ENCODE measurements at regions not wholly inside any gene's neighbourhood (a gene's known extent, or its start where the extent isn't known, plus 50 kb on each side); places are given as distances from the start of the nearest gene placed in this dataset.

DNA sequence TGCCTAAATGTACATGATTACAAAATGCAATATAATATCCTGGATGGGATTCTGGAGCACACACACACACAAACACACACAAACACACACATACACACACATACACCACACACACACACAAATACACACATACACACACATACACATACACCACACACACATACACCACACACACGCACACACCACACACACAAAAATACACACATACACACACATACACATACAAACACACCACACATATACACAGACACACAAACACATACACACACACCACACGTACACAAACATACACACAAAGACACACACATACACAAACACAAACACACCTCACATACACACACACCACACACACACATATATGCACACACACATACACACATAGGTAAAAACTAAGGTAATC is 134.6 kb upstream of the SYNDIG1 start:
- Histone ChIP-seq H3F3A (ENCODE audit: insufficient read depth, low read depth) (peaks cover 13% of the 10 kb centered on the region), H3K79me2 (ENCODE audit: low read depth) (no peaks in the 10 kb centered on the region), H3K36me3 (ENCODE audit: low read depth) (no peaks in the 10 kb centered on the region), H2AFZ (no peak overlapping the region), H3K27me3 (ENCODE audit: insufficient read depth, low read depth) (no peaks in the 10 kb centered on the region), H3K4me3 (no peak overlapping the region), H3K4me1 (replicated peaks; ENCODE audit: insufficient read depth) (peaks cover 18% of the 10 kb centered on the region), H3K27ac (no peak overlapping the region), H3K9me3 (ENCODE audit: insufficient read depth, low read depth) (no peaks in the 10 kb centered on the region), H3K9me2 (ENCODE audit: insufficient read depth) (no peaks in the 10 kb centered on the region), H3K4me2 (no peak overlapping the region), H4K20me1 (ENCODE audit: insufficient read depth) (no peaks in the 10 kb centered on the region)
- ChIA-PET CTCF (no interaction called here), POLR2A (ENCODE audit: unreplicated experiment) (no interaction called here)
- TF ChIP-seq, protein P1, sequence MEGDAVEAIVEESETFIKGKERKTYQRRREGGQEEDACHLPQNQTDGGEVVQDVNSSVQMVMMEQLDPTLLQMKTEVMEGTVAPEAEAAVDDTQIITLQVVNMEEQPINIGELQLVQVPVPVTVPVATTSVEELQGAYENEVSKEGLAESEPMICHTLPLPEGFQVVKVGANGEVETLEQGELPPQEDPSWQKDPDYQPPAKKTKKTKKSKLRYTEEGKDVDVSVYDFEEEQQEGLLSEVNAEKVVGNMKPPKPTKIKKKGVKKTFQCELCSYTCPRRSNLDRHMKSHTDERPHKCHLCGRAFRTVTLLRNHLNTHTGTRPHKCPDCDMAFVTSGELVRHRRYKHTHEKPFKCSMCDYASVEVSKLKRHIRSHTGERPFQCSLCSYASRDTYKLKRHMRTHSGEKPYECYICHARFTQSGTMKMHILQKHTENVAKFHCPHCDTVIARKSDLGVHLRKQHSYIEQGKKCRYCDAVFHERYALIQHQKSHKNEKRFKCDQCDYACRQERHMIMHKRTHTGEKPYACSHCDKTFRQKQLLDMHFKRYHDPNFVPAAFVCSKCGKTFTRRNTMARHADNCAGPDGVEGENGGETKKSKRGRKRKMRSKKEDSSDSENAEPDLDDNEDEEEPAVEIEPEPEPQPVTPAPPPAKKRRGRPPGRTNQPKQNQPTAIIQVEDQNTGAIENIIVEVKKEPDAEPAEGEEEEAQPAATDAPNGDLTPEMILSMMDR (conservative IDR thresholded peaks at IDR 0.05), result no peak
- no peak for TF ChIP-seq EZH2 (IDR thresholded peaks at IDR 0.05; ENCODE audit: low read depth)
- BruUV-seq (replicated peaks), result no TSS peak
- no peak for DNase-seq
- intact Hi-C loops (cut with micrococcal nuclease; ENCODE audit: unreplicated experiment), result no loop called here

DNA sequence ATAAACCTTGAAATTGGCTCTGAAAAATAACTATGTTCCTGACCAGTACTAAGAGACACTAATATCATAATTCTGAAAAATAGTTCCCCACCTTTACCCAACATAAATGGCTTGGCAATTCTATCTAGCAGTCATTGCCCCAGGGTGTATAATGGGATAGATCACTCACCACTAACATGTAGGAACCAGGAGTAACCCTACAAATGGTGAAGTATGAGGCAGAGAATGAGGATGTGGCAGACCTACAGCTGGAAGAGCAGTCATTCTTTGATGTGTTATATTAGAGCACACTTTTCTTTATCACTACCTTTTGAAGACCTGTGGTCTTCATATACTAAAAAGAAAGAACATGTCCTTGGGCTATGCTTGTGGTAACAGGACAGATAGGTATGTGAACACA is 136.5 kb upstream of the SYNDIG1 start:
- no peak overlapping the region for H3K27ac ChIP-seq
- peaks cover 13% of the 10 kb centered on the region for H3F3A ChIP-seq (ENCODE audit: insufficient read depth, low read depth)
- H3K27me3 ChIP-seq (ENCODE audit: insufficient read depth, low read depth), result no peaks in the 10 kb centered on the region
- no peak overlapping the region for H2AFZ ChIP-seq
- peaks cover 17% of the 10 kb centered on the region for H3K4me1 ChIP-seq (replicated peaks; ENCODE audit: insufficient read depth)
- POLR2A ChIA-PET (ENCODE audit: unreplicated experiment), result no interaction called here
- no TSS peak for BruUV-seq (replicated peaks)
- H3K9me2 ChIP-seq (ENCODE audit: insufficient read depth), result no peaks in the 10 kb centered on the region
- no peak overlapping the region for H3K4me3 ChIP-seq
- H3K9me3 ChIP-seq (ENCODE audit: insufficient read depth, low read depth), result no peaks in the 10 kb centered on the region
- no peaks in the 10 kb centered on the region for H4K20me1 ChIP-seq (ENCODE audit: insufficient read depth)
- H3K79me2 ChIP-seq (ENCODE audit: low read depth), result no peaks in the 10 kb centered on the region
- H3K36me3 ChIP-seq (ENCODE audit: low read depth), result no peaks in the 10 kb centered on the region
- TF ChIP-seq, protein P1 (conservative IDR thresholded peaks at IDR 0.05), result no peak
- TF ChIP-seq EZH2 (IDR thresholded peaks at IDR 0.05; ENCODE audit: low read depth), result no peak
- no peak for DNase-seq
- H3K4me2 ChIP-seq, result no peak overlapping the region
- intact Hi-C loops (cut with micrococcal nuclease; ENCODE audit: unreplicated experiment), result no loop called here
- CTCF ChIA-PET, result no interaction called here

DNA sequence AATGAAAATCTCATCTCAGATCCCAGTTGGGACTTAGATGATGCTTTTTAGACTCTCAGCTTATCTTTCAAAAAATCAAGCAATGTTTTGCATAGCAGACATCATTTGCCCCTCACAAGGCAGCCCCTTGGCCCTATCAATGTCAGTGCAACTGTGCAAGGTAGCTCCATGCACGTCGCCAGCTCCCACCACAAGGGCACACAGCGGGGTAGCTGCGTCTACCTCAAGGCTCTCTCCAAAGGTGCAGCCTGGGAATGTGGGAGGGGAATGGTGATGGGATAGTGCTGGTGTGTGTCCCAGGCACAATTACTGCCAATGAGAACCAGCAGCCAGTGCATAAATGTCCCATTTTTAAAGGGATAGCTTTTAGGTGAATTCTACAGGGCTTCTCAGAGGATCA is 137.5 kb upstream of the SYNDIG1 start:
- no peaks in the 10 kb centered on the region for H4K20me1 ChIP-seq (ENCODE audit: insufficient read depth)
- no TSS peak for BruUV-seq (replicated peaks)
- H2AFZ ChIP-seq, result no peak overlapping the region
- no peak overlapping the region for H3K4me3 ChIP-seq
- no peaks in the 10 kb centered on the region for H3K27me3 ChIP-seq (ENCODE audit: insufficient read depth, low read depth)
- intact Hi-C loops (cut with micrococcal nuclease; ENCODE audit: unreplicated experiment), result no loop called here
- H3K9me3 ChIP-seq (ENCODE audit: insufficient read depth, low read depth), result no peaks in the 10 kb centered on the region
- peaks cover 5% of the 10 kb centered on the region; the same call in 1 of the 2 replicates for H3F3A ChIP-seq (ENCODE audit: insufficient read depth, low read depth)
- no peaks in the 10 kb centered on the region for H3K9me2 ChIP-seq (ENCODE audit: insufficient read depth)
- H3K36me3 ChIP-seq (ENCODE audit: low read depth), result no peaks in the 10 kb centered on the region
- DNase-seq, result no peak
- CTCF ChIA-PET, result no interaction called here
- H3K4me2 ChIP-seq, result no peak overlapping the region
- H3K27ac ChIP-seq, result no peak overlapping the region
- H3K79me2 ChIP-seq (ENCODE audit: low read depth), result no peaks in the 10 kb centered on the region
- peaks cover 7% of the 10 kb centered on the region for H3K4me1 ChIP-seq (replicated peaks; ENCODE audit: insufficient read depth)
- no peak for TF ChIP-seq EZH2 (IDR thresholded peaks at IDR 0.05; ENCODE audit: low read depth)
- TF ChIP-seq, protein P1 (conservative IDR thresholded peaks at IDR 0.05), result no peak
- POLR2A ChIA-PET (ENCODE audit: unreplicated experiment), result no interaction called here
